NCI-H526 (cell line): ENCODE measurements at regions not wholly inside any gene's neighbourhood (a gene's known extent, or its start where the extent isn't known, plus 50 kb on each side); places are given as distances from the start of the nearest gene placed in this dataset.

ENCODE experiments used
- DNase-seq, 2 experiments: peaks; one replicate each; lab custom pipeline; 2025; lab: John Stamatoyannopoulos, UW

DNA sequence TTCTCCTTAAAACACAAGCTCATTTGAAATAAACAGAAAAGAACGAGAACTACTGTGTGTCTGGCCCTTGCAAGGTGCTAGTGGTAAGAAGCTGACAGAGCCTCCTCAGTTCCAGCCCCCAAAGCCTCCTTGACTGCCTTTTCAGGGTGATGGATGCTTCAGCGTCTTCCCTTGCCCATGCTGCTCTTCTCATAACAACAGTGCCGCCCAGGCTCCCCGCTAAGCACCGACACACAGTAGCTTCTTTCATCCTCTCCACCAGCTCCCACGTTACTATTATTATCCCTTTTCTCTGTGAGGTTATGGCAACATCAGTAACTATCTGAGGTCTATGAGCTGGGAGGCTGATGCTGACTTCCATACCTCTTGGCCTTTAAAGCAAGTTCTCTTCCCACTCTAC lies 418.6 kb downstream of the TSN start:
- no peak for DNase-seq

DNA sequence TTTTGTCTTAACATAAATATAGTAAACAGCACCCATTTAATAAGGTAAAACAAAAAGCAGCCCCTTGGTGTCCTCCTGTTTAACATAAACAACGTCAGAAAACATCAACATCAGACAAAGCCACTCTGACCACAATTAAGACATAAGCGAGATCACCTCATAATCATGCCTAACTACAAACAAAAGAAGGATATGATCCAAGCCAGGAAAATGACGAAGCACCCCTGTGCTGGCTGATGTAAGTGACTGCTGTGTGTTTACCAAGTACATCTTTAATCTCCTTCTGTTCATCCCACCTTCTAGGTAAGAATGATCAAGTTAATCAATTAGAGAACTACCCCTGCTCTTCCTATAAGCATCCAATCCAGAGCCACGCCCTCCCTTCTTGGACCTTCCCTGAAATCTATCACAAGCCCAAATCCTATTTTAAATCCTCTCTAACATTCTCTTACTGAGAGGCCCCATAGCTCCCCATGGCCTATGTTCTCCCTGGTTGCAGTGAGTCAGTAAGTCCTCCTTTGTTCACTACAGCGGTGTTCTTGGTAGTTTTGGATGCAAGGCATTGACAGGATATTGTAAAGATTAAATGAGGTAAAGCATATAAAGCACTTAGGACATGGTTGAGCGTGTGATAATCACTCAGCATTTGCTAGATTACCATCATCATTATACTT lies 424.2 kb downstream of the TSN start:
- DNase-seq, result no peak

DNA sequence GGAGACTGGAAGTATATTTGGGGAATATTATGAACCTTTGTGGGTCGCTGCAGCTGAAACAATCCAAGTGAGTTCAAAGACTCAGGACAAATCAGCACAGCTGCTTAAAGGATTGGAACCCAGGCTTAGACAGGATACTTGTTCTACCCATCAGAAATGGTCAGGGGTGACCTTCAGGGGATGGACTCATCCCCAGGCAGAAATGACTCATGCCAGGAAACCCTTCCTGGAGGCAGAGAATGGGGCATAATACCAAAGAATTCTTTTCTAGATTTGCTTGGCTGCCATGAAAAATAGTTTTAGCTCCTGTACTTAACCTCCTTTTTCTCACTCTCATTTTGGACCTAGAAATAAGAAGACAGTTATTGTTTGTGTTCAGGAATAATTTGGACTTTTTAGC lies 425.5 kb downstream of the TSN start:
- no peak for DNase-seq

DNA sequence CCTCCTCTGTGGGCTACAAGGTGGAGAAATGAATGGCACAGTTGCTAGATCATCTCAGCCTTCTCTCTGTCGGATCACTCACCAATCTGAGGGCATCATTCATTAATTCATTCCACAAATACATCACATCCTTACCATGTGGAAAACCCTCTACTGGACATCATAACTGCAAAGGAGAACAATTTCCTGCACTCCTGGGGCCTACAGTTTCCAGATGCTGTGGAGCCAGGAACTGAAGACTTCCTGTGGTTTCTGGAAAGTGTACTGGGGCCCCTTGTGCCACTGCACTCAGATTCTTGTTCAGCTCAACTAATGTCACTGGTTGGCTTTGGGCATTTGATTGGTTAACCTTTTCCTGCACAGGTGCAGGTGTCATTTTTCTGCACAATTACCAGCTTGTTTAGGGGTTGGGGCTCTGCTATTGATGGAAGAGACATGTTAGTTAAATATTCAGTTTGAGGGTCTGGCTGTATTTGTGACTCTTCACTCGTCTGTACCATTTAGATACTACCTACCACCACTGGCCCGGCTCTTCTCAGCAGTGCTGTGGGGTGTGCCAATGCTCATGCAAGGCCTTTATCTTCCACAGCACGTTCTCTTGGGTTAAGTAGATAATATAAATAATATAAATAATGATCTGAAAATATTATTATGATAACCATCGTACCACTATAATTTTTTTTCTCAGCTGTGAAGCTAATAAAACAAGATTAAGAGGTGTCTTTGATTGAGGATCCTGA lies 427.3 kb downstream of the TSN start:
- DNase-seq, result no peak

DNA sequence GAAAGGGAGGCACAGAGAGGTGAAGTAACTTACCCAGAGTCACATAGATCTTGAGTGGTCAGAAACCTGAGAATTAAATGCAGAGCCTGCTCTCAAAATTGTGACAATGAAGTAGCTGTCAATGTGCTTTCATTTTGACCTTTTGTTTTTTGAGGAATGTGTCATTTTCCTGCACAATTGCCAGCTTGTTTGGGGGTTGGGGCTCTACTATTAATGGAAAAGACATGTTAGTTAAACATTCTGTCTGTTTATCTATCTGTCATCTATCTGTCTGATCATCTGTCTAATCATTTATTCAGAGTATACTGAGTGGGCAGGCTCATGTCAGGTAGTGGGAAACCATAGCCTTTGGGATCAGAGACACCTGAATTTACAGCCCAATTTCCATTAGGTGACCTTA lies 428.4 kb downstream of the TSN start:
- no peak for DNase-seq

DNA sequence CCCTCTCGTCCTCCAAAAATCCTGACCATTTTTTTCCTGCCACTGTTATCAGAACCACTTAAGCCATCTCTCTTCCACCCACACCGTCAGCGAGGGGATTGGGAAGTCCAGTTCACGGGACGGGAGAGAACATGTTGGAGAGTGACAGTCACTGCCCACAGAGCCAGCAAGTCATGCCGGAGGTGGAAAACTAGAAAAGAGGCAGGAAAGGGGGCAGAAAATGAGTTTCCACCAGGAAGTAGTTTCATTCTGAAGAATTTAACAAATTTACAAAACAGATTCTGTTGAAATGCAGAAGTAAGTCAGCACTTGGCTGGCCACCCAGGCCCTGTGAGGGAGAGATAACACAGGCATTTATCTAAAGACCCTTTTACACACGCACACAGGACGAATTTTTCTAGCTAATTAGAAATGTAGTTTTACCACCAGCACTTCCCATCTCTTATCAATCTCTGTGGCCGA lies 431.3 kb downstream of the TSN start:
- DNase-seq, result no peak

DNA sequence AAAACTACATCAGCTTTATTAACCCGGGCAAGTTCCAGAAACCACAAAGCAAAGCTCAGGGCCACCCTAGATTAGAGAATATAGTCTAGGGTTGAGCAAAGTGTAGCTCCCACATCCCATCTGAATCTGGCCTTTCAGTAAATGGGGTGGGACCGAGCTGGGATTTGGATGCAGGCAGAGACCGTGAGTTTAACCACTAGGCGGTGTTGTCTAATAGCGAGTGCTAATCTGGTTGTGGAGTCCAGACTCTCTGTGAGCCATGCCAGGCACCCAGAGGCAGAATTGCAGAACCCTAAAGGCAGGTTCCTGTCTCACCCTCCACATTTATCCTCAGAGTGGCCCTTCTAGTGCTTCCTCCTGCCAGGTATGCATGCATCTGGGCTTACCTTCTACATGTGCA lies 435.9 kb downstream of the TSN start:
- DNase-seq, result peak; percentile 39 to 77

DNA sequence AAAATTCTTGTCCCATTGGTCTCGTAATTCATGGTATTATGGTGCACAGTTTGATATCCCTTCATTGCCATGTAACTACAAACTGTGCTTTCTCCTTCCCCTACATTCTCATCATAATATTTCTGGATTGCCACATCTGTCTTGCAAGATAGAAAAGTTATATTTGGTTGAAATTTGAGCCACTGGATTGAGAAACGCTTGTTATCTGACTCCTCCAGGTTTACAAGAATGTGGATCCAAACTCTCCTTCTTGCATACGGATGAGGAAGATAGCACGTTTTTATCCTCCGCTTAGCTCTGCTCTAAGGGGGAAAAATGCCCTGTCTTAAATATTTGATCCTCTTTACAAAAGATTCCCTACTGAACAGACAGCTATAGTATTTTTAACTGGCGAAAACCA lies 438.2 kb downstream of the TSN start:
- DNase-seq, result no peak

DNA sequence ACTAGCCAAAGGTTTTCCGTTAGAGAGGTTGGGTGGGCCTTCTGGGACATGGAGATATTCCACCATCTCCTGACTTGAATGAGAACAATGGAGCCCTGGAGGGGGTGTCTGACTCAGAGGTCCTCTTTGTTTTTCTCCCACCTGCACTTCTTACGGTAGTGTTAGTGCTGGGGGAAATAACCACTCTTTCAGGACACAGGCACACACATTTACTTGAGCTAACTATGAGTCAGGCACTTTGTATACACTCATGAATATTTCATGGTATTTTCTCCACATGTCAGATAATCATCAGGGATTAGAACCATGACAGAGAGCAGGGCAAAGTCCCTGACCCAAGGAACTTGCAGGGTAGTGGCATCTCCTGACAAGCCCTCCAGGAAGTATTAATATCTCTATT lies 439.1 kb downstream of the TSN start:
- no peak for DNase-seq

DNA sequence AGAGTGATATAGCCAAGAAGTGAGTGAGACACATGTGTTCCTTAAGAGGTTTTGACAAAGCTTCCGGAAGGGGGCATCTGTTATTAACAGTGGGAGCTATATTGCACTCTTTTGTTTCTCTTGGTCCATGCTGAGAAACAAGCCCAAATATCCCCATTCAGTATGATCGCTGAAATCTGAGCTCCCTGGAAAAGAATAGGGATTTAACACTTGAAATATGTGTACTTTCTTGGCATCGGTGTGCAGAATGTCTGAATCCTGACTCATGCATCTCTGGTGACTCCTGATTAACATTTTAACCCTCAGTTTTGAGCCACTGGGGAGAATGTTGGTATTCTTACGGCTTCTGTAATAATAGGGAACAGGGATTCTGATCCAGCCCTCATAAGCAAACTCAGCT lies 448.1 kb downstream of the TSN start:
- no peak for DNase-seq

DNA sequence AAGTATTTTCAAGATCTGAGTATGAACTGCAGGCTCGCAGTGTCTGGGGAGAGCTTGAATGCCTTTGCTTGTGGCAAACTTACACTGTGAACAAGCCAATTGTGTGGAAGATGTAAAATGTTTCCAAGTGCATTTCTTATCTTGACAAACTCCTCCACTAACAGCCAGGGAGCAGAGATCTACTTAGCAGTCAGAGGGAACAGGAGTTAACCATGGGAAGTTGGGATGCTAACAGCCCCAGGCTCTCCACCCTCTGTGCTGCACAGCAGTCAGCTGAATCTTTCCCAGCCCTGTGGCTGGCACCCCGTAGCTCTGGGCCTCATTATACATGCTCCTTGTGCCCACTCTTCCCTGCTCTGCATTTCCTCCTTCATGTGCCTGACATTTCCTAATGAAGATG lies 450.2 kb downstream of the TSN start:
- no peak for DNase-seq

DNA sequence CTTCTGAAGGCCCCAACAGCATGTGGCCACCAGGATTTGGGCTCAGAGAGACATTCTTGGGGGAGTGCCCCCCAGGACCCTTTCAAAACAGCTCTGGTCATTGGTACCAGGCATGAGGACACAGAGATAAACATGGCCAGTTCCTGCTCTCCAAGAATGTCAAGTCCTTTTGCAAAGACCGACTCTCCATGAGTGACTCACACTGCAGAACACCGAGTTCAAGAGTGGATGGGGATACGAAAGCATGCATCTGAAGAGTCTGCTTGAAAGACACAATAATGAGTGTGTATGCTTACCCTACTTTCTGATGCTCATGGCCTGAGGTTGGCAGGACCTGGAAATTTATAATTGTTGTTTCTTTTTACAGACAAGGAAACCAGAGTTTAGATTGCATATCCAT lies 450.6 kb downstream of the TSN start:
- DNase-seq, result no peak

DNA sequence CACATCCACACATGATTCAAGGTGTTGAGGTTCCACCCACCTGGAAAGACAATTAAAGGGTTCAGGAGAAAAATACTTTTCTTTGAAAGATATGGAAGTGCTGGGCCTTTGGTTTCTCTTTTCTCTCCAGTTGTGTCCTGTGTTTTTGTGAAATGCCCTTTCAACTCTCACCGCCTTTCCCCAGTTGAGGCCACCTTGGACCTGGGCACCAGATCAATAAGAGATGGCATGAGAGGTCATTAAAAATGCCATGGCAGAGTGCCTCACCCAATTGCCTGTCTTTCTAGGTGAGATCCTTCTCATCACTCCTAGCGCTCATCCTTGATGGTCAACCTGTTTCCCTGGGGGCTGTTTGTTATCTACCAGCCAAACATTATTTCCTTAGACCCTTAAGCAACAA lies 453.9 kb downstream of the TSN start:
- no peak for DNase-seq

DNA sequence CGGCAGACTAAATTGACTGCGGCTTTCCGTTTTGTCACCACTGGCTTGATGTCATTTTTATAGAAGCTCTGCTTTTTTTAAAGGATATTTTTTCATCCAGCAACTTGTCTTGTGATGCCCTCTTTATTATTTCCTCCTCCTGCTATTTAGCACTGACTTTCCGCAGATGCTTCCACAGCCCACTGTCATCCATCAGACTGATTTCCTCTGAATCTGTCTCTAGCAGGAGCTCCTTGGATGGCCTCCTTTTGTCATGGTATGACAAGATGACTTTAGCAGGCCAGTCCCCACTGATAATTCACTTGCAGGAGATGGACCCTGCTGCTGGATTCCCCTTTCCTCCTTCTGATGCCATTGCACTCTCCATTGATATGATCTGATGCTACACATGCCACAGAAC lies 454.6 kb downstream of the TSN start:
- DNase-seq, result no peak

DNA sequence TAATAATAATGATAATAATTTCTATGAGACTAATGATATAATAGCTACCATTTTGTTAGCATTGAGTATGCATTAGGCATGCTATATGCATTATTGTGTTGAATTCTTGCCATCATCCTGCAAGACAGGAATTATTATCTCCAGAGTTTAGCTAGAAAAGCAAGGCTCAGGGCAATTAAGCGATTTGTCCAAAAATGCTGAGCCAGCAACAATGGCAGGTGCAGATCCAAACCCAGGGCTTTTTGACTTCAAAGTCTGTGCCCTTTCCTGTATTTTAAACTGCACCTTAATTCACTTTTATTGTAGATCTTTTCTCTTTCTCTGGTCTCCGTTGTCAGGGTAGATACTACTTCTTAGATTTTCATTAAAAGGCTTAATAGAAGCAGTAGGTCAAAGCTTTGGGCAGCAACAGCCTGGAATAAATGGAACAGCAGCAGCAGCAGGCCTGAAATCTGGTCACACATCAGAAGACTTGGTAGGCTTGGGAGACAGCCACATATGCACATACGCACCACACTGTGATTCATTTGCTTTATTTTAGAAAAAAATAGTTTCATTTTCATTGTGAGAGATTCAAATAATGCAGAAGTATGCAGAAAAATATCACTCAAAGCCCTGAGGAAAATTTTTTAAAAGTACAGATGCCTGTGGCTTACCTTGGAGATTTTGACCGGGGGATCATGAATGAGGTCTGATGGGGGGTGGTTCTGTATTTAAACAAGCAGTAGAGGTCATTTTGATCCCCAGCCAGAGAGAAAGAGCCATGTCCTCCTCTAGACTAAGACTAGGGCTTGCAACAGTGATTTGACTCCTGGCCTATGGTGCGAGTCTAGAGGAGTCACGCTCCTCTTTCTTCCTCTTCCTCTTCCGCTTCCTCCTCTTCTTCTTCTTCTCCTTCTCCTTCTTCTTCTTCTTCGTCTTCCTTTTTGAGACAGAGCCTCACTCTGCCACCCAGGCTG lies 455.7 kb downstream of the TSN start:
- DNase-seq, result no peak

DNA sequence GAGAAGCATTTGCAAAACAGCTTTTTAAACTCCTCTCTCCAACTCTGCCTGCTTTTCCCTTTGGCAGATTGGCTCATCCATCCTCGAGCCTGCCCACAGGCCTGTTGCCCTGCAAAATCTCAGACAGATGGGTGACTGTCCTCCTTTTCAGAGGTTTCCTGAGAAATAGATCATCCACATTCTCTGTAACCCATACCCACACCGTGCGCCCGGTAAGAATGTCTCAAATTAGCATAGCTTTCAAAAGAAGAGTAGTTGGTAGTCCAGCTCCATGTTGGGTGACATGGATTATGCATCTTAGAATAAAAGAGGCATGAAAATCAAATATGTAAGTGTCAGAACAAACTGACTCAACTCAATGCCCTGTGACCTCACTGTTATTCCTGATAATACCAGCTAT lies 457.9 kb downstream of the TSN start:
- no peak for DNase-seq

DNA sequence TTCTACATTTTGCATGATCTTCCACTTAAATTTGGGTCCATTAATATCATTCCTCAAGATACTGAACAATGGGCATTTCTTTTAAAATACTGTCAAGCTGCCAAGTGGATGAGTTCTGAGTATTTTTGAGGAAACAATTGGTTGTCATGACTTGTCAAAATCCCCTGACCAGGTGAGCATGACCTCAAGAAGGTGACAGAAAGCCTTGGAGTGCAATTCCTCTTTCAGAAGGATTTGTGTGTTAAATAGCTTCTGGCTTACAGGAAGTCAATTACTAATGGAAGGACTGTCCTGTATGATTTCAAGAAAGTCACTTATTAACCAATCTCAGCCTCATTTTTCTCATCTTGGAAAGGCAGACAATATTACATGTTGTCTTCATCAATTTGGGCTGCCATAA lies 460.6 kb downstream of the TSN start:
- no peak for DNase-seq

DNA sequence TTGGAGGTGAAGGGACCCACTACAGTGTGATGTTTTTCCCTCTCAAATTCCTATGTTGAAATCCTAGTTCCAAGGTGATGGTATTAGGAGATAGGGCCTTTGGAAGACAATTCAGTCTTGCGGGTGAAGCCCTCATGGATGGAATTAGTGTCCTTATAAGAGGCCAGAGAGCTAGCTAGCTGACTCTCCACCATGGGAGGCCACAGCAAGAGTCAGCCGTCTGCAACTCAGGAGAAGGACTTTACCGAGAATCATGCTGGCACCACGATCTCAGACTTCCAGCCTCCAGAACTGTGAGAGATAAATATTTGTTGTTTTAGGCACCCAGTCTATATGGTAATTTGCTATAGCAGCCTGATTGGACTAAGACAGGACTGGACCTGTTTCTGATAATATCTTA lies 461.4 kb downstream of the TSN start:
- no peak for DNase-seq

DNA sequence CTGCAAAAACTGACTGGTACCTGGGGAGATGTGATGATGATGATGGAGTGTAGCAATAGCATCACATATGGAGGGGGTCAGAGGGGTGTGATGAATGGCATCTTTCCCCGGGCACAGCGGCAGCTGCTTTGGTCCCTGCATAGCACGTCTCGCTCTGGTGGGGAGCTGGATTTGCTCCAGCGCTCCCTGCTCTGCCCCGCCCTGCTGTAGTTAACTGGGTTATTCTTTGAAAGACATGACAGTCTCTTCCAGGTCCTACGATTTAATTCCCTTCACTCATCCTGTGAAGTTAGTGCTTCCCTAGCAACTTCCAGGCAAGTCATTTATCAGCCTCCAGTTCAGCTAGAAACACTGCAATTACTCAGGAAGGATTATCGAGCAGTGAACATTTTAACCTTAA lies 463.1 kb downstream of the TSN start:
- DNase-seq, result peak in 1 of 2 experiments; percentile 10

DNA sequence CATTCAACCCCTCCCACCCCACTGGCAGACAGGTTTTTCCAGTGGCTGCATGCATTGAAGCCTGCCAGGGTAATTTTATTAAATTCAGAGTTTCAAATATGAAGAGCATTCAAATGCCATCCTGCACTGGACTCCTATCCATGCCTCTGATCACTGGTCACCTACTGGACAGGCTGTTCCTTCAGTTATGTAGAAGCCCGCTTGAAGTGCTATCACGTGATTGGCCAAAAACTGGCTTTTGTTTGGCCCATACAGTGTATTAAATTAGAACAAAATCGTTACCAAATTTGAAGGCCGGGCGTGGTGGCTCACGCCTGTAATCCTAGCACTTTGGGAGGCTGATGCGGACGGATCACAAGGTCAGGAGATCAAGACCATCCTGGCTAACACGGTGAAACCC lies 464.1 kb downstream of the TSN start:
- DNase-seq, result no peak

DNA sequence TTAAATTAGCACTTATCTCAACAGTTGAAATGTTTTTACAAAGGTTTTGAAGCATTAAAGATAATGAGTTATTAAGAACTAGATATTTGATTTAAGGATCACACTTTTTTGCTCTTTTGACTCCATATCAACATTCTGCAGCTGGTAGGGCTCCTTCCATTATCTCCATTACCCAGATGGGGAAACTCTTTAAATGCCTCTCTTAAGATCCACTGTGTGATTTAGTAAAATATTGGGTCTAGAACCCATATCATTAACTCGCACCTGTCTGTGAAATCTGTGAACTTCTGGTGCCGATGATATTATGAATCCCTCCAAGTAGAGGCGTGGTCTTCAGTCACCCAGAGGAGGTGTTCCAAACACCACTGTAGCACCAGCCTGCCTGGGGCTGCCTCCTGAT lies 466.2 kb downstream of the TSN start:
- DNase-seq, result no peak

DNA sequence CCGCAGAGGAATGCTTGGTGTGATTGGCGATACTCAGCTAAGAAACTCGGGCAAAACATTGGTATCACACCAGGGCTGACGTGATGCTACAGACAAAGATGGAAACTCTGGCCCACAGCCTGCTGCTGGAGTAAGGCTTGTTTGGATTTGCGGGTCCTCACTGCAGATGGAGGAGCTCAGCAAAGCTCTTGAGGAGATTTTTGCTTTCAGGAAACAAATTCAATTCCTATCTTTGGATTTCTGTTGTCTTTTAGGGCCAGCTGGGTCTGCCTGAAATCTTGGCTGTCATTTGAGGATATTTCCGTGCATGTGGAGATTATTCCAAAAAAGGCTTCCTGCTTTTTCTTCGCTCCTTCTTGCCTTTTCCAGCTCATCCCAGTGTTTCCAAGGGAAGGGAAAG lies 475.8 kb downstream of the TSN start:
- no peak for DNase-seq

DNA sequence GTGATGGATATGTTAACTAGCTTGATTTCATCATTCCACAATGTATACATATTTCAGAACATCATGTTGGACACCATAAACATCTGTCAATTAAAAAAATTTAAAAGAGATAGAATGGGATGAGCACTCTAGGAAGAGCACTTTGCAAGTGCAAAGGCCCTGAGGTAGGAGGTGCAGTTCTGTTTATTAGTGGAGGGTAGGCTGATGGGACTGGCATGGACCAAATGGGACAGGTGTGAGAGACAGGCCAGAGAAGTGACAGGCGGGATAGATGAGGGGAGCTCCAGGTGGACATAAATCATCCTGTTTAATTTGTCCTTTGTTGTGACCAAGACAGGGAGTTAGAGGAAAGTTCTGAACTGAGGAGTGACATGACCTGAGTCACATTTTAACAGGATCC lies 477.9 kb downstream of the TSN start:
- DNase-seq, result no peak
